OCI-LY7 (cell line): ENCODE measurements at regions not wholly inside any gene's neighbourhood (a gene's known extent, or its start where the extent isn't known, plus 50 kb on each side); places are given as distances from the start of the nearest gene placed in this dataset.

ENCODE experiments used
- BruUV-seq: library from RNA; stranded (reverse); fragments of 400-500 nt; replicated peaks from 2 replicates; lab custom pipeline; 2021; lab: Mats Ljungman, UMichigan
- CTCF ChIA-PET: fragments of 300-600 bp; sonication (Branson Sonifier 250); formaldehyde crosslinking; loops from one replicate; lab custom pipeline; 2022; ENCODE audit warnings: antibody characterized with exemption; ENCODE audit not compliant: unreplicated experiment; lab: Charles Lee
- POLR2A ChIA-PET: fragments of 300-600 bp; sonication (Branson Sonifier 250); formaldehyde crosslinking; loops from one replicate; lab custom pipeline; 2022; ENCODE audit warnings: antibody characterized with exemption; lab: Charles Lee
- DNase-seq: peaks from one replicate; pipeline ENCODE4 v3.0.0-alpha.2; 2015; ENCODE audit warnings: low spot score
- H2AFZ ChIP-seq: fragments of 200-600 bp; sonication (generic), shearing (Covaris generic); 2 replicates; pipeline ENCODE4 v1.6.1; 2014; ENCODE audit warnings: mild to moderate bottlenecking, antibody characterized with exemption, low read length, moderate library complexity
- H3K27ac ChIP-seq: fragments of 200-600 bp; sonication (generic); 2 replicates; pipeline ENCODE4 v1.5.1; 2014; ENCODE audit warnings: mixed run types, low read depth, mild to moderate bottlenecking, moderate library complexity, low read length, inconsistent platforms; ENCODE audit not compliant: poor library complexity, severe bottlenecking
- H3K36me3 ChIP-seq: fragments of 200-600 bp; sonication (generic); 2 replicates; pipeline ENCODE4 v1.6.1; 2014; ENCODE audit warnings: mild to moderate bottlenecking, antibody characterized with exemption, low read length, moderate library complexity, mixed read lengths; ENCODE audit not compliant: insufficient read depth
- H3K4me1 ChIP-seq: fragments of 200-600 bp; sonication (generic); 2 replicates; pipeline ENCODE4 v1.5.1; 2014; ENCODE audit warnings: mild to moderate bottlenecking, low read length; ENCODE audit not compliant: insufficient read depth, poor library complexity, severe bottlenecking
- H3K4me2 ChIP-seq: fragments of 200-600 bp; sonication (generic); 2 replicates; pipeline ENCODE4 v1.6.1; 2014; ENCODE audit warnings: mild to moderate bottlenecking, low read length
- H3K4me3 ChIP-seq: fragments of 200-600 bp; sonication (generic); 2 replicates; pipeline ENCODE4 v1.5.1; 2014; ENCODE audit warnings: mild to moderate bottlenecking, low read depth, low read length; ENCODE audit not compliant: poor library complexity, severe bottlenecking
- H3K79me2 ChIP-seq: fragments of 200-600 bp; sonication (generic); 2 replicates; pipeline ENCODE4 v1.6.1; 2016; ENCODE audit warnings: low read depth, mild to moderate bottlenecking, low read length, moderate library complexity, mixed read lengths; ENCODE audit not compliant: insufficient read depth
- H3K9me2 ChIP-seq: fragments of 200-600 bp; sonication (generic); 2 replicates; pipeline ENCODE4 v1.6.1; 2016; ENCODE audit warnings: mild to moderate bottlenecking, low read length, mixed read lengths; ENCODE audit not compliant: insufficient read depth
- H3K9me3 ChIP-seq: fragments of 200-600 bp; sonication (generic); 2 replicates; pipeline ENCODE4 v1.6.1; 2014; ENCODE audit warnings: mild to moderate bottlenecking, mixed run types, low read length, mixed read lengths
- H4K20me1 ChIP-seq: fragments of 200-600 bp; sonication (generic); 2 replicates; pipeline ENCODE4 v1.6.1; 2014; ENCODE audit warnings: mild to moderate bottlenecking, antibody characterized with exemption, low read length, moderate library complexity, mixed read lengths; ENCODE audit not compliant: insufficient read depth
- CTCF ChIP-seq: fragments of 200-600 bp; sonication (generic); conservative IDR thresholded peaks from 2 replicates; pipeline ENCODE4 v1.5.1; 2014; ENCODE audit warnings: mild to moderate bottlenecking, antibody characterized with exemption, low read length, moderate library complexity, mixed read lengths
- EZH2phosphoT487 ChIP-seq: fragments of 200-600 bp; sonication (generic); IDR thresholded peaks from 2 replicates; pipeline ENCODE4 v1.6.1; 2018; ENCODE audit warnings: low read depth, borderline replicate concordance, mild to moderate bottlenecking, mixed run types, antibody characterized with exemption, low read length, moderate library complexity, mixed read lengths
- intact Hi-C: fragments of 100-400 bp; cut with micrococcal nuclease; formaldehyde crosslinking; loops from one replicate; pipeline ENCODE4 v1.10.0; 2022; ENCODE audit not compliant: unreplicated experiment

- H3K4me2 ChIP-seq, result no peak overlapping the region
- no peaks in the 10 kb centered on the region for H3K79me2 ChIP-seq
- H3K9me3 ChIP-seq, result no peaks in the 10 kb centered on the region
- BruUV-seq, result no TSS peak
- H3K27ac ChIP-seq, result no peak overlapping the region
- no peaks in the 10 kb centered on the region for H3K4me1 ChIP-seq
- ChIA-PET CTCF (no interaction called here), POLR2A (no interaction called here)
- H3K36me3 ChIP-seq, result no peaks in the 10 kb centered on the region
- no peaks in the 10 kb centered on the region for H4K20me1 ChIP-seq
- H3K4me3 ChIP-seq, result no peak overlapping the region
- TF ChIP-seq CTCF (no peak), EZH2phosphoT487 (no peak)
- intact Hi-C loops, result no loop called here
- H2AFZ ChIP-seq, result no peak overlapping the region
- DNase-seq, result no peak
- no peaks in the 10 kb centered on the region for H3K9me2 ChIP-seq
Observed at GRCh38 chr2:71947809-71948208, 199.9 kb downstream of the CYP26B1 start.

GRCh38 chr2:71945603-71945959 is 202.1 kb downstream of the CYP26B1 start:
- Histone ChIP-seq H3K4me3 (no peak overlapping the region), H3K79me2 (no peaks in the 10 kb centered on the region), H3K36me3 (no peaks in the 10 kb centered on the region), H3K9me3 (no peaks in the 10 kb centered on the region), H2AFZ (no peak overlapping the region), H3K9me2 (no peaks in the 10 kb centered on the region), H3K27ac (no peak overlapping the region), H3K4me1 (no peaks in the 10 kb centered on the region), H4K20me1 (no peaks in the 10 kb centered on the region), H3K4me2 (no peak overlapping the region)
- intact Hi-C loops, result no loop called here
- no TSS peak for BruUV-seq
- CTCF ChIA-PET, result interaction anchor here (0.6 kb wide), 1 partner anchor 484 kb away, joined by 10 read pairs; no protein-coding TSS in a partner anchor
- TF ChIP-seq CTCF (no peak), EZH2phosphoT487 (no peak)
- POLR2A ChIA-PET, result no interaction called here
- DNase-seq, result no peak

DNA sequence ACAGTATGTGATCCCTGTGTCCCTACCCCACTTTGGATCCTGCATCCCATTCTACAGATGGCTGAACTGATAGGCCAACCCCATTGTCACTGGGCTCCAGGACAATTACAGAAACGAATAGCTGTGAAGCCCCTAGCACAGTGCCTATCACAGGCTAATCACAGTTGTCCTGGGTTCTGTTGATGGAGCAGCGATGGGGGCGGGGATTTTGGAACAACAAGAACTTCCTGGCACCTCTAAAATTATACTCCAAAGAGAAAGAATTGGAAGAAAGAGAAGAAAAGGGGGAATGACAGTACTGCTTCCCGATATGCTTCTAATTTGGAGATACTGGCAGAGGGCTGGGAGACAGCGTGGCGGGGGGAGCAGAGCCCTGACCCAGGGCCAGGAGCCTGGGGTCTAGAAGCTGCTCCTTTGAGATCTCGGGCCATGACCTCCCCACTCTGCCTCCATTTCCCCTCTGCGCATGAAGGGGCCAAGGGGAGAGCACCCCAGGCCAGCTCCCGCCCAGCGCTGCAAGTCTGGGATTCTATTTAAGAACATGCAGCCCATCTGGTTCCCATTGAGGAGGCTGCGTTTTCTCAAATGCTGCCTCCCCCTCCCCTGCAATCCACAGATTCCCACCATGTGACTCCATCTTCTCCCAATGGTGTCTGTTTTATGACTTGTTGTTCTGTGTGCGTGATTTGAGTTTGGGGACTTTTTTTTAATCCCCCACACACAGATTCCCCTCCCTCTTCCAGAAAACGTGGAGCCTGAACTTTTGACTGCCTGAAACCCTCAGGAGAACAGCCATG is 202.7 kb downstream of the CYP26B1 start:
- CTCF ChIA-PET, result interaction anchor here (0.6 kb wide), 1 partner anchor 483 kb away, joined by 10 read pairs; no protein-coding TSS in a partner anchor
- no TSS peak for BruUV-seq
- no peaks in the 10 kb centered on the region for H3K9me3 ChIP-seq
- no peak overlapping the region for H3K4me3 ChIP-seq
- intact Hi-C loops, result no loop called here
- no peak for DNase-seq
- POLR2A ChIA-PET, result no interaction called here
- TF ChIP-seq CTCF (no peak), EZH2phosphoT487 (no peak)
- H3K9me2 ChIP-seq, result no peaks in the 10 kb centered on the region
- H3K79me2 ChIP-seq, result no peaks in the 10 kb centered on the region
- H3K4me1 ChIP-seq, result no peaks in the 10 kb centered on the region
- no peak overlapping the region for H3K27ac ChIP-seq
- no peaks in the 10 kb centered on the region for H4K20me1 ChIP-seq
- no peak overlapping the region for H2AFZ ChIP-seq
- no peak overlapping the region for H3K4me2 ChIP-seq
- no peaks in the 10 kb centered on the region for H3K36me3 ChIP-seq
